DOHH2 (cell line): ENCODE measurements at regions not wholly inside any gene's neighbourhood (a gene's known extent, or its start where the extent isn't known, plus 50 kb on each side); places are given as distances from the start of the nearest gene placed in this dataset.

Experiments used
- H3F3A ChIP-seq: fragments of 200-600 bp; sonication (generic), shearing (Covaris generic); 2 replicates; pipeline ENCODE4 v1.6.0; 2016; ENCODE audit warnings: antibody characterized with exemption, mild to moderate bottlenecking; ENCODE audit not compliant: control insufficient read depth, insufficient read depth
- H3K27ac ChIP-seq: fragments of 200-600 bp; sonication (generic); 2 replicates; pipeline ENCODE4 v1.5.1; 2014; ENCODE audit warnings: low read depth, mild to moderate bottlenecking, low read length, moderate library complexity
- H3K27me3 ChIP-seq: fragments of 200-600 bp; sonication (generic); 2 replicates; pipeline ENCODE4 v1.6.1; 2014; ENCODE audit warnings: mild to moderate bottlenecking, low read length, mixed read lengths; ENCODE audit not compliant: control insufficient read depth
- H3K36me3 ChIP-seq: fragments of 200-600 bp; sonication (generic); 2 replicates; pipeline ENCODE4 v1.6.1; 2014; ENCODE audit warnings: mild to moderate bottlenecking, low read length, moderate library complexity, mixed read lengths; ENCODE audit not compliant: control insufficient read depth
- H3K4me1 ChIP-seq: fragments of 200-600 bp; sonication (generic); 2 replicates; pipeline ENCODE4 v1.6.1; 2014; ENCODE audit warnings: mild to moderate bottlenecking, low read length, mixed read lengths; ENCODE audit not compliant: control insufficient read depth
- H3K4me2 ChIP-seq: fragments of 200-600 bp; sonication (generic); 2 replicates; pipeline ENCODE4 v1.6.0; 2014; ENCODE audit warnings: mild to moderate bottlenecking, low read length, moderate library complexity
- H3K4me3 ChIP-seq: fragments of 200-600 bp; sonication (generic); 2 replicates; pipeline ENCODE4 v1.5.1; 2014; ENCODE audit warnings: mild to moderate bottlenecking, low read length, mixed read lengths
- H3K79me2 ChIP-seq: fragments of 200-600 bp; sonication (generic); 2 replicates; pipeline ENCODE4 v1.6.1; 2014; ENCODE audit warnings: mild to moderate bottlenecking, low read length, mixed read lengths; ENCODE audit not compliant: control insufficient read depth
- H3K9me2 ChIP-seq: fragments of 200-600 bp; sonication (generic); replicated peaks from 2 replicates; pipeline ENCODE4 v1.6.1; 2014; ENCODE audit warnings: mild to moderate bottlenecking, low read length, mixed read lengths; ENCODE audit not compliant: control insufficient read depth
- H3K9me3 ChIP-seq: fragments of 200-600 bp; sonication (generic); 2 replicates; pipeline ENCODE4 v1.6.1; 2014; ENCODE audit warnings: antibody characterized with exemption, low read length, mixed read lengths; ENCODE audit not compliant: control insufficient read depth, insufficient read depth
- H4K20me1 ChIP-seq: fragments of 200-600 bp; sonication (generic); 2 replicates; pipeline ENCODE4 v1.6.0; 2014; ENCODE audit warnings: low read depth, mild to moderate bottlenecking, antibody characterized with exemption, low read length, moderate library complexity; ENCODE audit not compliant: control insufficient read depth, insufficient read depth
- EZH2phosphoT487 ChIP-seq: fragments of 200-600 bp; sonication (generic); IDR thresholded peaks from 2 replicates; pipeline ENCODE4 v1.6.1; 2017; ENCODE audit warnings: borderline replicate concordance, mild to moderate bottlenecking, antibody characterized with exemption, low read length, moderate library complexity, mixed read lengths
- TF ChIP-seq, protein P1 (sequence below): fragments of 200-600 bp; sonication (generic); IDR thresholded peaks from one replicate; pipeline ENCODE4 v1.5.1; 2014; ENCODE audit warnings: antibody characterized with exemption, mild to moderate bottlenecking, low read depth, low read length; ENCODE audit not compliant: poor library complexity, severe bottlenecking

DNA sequence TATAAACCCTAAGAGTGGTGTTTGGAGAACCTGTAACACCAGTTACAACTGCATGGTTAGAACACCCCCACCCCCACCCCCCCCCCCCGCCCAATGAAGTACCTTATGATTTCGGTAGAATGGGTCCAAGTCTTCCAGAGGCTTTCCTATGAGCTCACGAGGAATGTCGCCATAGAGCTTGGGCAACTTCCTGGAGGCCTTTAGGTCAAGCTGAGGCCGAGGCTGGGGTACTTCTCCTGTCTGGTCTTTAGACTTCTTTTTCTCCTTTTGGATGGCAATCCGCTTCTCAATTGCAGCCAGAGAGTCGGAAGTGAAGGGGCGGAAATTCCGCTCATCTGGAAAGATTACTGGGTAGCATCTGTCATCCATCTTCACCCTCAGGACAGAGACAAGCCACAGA, 101.8 kb downstream of the SCN11A start:
- TF ChIP-seq, protein P1, sequence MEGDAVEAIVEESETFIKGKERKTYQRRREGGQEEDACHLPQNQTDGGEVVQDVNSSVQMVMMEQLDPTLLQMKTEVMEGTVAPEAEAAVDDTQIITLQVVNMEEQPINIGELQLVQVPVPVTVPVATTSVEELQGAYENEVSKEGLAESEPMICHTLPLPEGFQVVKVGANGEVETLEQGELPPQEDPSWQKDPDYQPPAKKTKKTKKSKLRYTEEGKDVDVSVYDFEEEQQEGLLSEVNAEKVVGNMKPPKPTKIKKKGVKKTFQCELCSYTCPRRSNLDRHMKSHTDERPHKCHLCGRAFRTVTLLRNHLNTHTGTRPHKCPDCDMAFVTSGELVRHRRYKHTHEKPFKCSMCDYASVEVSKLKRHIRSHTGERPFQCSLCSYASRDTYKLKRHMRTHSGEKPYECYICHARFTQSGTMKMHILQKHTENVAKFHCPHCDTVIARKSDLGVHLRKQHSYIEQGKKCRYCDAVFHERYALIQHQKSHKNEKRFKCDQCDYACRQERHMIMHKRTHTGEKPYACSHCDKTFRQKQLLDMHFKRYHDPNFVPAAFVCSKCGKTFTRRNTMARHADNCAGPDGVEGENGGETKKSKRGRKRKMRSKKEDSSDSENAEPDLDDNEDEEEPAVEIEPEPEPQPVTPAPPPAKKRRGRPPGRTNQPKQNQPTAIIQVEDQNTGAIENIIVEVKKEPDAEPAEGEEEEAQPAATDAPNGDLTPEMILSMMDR, result no peak
- TF ChIP-seq EZH2phosphoT487, result no peak
- H3K79me2 ChIP-seq, result no peaks in the 10 kb centered on the region

DNA sequence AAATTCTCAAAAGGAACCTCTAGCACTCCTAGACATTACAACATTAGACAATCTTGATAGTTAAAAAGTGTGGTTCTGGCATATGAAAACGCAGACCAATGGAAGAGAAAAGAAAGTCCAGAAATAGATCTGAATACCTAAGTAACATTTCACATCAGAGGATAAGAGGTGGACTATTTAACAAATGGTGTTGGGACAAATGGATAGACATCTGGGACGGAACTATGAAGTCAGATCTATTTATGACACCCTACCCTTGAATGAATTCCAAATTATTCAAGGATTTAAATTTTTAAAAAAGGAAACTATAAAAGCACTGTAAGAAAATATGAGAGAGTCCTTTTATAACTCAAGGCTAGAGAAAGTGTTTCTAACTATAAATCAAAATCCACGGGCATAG, 111.3 kb downstream of the SCN11A start:
- Histone ChIP-seq H3K9me3 (no peaks in the 10 kb centered on the region), H3K36me3 (no peaks in the 10 kb centered on the region), H3K79me2 (no peaks in the 10 kb centered on the region), H3K9me2 (no peaks in the 10 kb centered on the region), H3F3A (no peaks in the 10 kb centered on the region), H4K20me1 (no peaks in the 10 kb centered on the region), H3K4me3 (no peak overlapping the region), H3K27me3 (no peaks in the 10 kb centered on the region), H3K4me1 (no peaks in the 10 kb centered on the region), H3K27ac (no peak overlapping the region), H3K4me2 (no peak overlapping the region)
- TF ChIP-seq, protein P1, result no peak
- TF ChIP-seq EZH2phosphoT487, result no peak

More for the DNA sequence above, 101.8 kb downstream of the SCN11A start:
- Histone ChIP-seq H3K9me3 (no peaks in the 10 kb centered on the region), H4K20me1 (no peaks in the 10 kb centered on the region), H3K4me3 (no peak overlapping the region), H3F3A (no peaks in the 10 kb centered on the region), H3K9me2 (no peaks in the 10 kb centered on the region), H3K27me3 (peaks cover 3% of the 10 kb centered on the region; the same call in 1 of the 2 replicates), H3K27ac (no peak overlapping the region), H3K36me3 (no peaks in the 10 kb centered on the region), H3K4me1 (no peaks in the 10 kb centered on the region), H3K4me2 (no peak overlapping the region)

DNA sequence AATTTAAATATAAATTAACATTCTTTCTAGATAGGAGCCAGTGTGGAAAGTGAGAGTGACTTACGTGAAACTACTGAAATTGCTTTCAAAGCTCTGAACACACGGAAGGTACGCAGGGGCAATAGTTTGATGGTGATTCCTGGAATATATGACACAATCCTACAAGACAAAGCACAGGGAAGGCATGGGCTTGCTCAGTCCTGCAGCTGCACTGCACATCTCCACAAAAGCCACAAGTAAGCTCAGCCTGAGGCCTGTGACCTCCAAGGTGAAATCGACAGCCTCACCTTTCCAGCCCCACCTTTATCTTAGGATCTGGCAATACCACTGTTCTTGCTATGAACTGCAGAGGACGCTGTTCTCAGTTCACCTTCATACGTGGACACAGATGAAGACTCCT, 109.3 kb upstream of the SCN10A start:
- Histone ChIP-seq H3K36me3 (no peaks in the 10 kb centered on the region), H3K9me3 (no peaks in the 10 kb centered on the region), H4K20me1 (no peaks in the 10 kb centered on the region), H3K79me2 (no peaks in the 10 kb centered on the region), H3K9me2 (no peaks in the 10 kb centered on the region), H3F3A (no peaks in the 10 kb centered on the region), H3K27me3 (no peaks in the 10 kb centered on the region), H3K4me2 (no peak overlapping the region), H3K4me1 (no peaks in the 10 kb centered on the region), H3K4me3 (no peak overlapping the region), H3K27ac (no peak overlapping the region)
- TF ChIP-seq, protein P1, result no peak
- TF ChIP-seq EZH2phosphoT487, result no peak

DNA sequence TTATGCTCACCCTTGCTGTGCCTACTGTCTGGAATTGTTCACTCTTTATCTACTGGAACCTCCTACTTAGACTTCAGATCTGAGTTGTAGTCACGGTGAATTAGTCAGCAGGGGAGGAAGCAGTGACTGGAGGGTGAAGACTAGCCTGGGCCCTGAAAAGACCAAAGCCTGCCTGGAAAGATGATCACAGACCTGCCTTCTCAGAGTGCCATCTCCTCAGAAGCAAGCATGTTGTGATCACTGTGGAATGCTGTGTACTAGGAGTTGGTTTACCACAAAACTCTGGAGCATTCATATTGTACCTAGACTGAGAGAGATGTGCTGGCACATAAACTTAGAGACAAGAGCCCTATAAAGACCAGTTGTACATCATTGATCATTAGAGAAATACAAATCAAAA, 100.7 kb upstream of the SCN10A start:
- Histone ChIP-seq H3F3A (no peaks in the 10 kb centered on the region), H3K9me3 (no peaks in the 10 kb centered on the region), H3K36me3 (no peaks in the 10 kb centered on the region), H3K27me3 (no peaks in the 10 kb centered on the region), H3K4me1 (no peaks in the 10 kb centered on the region), H3K4me3 (no peak overlapping the region), H3K4me2 (no peak overlapping the region), H3K9me2 (no peaks in the 10 kb centered on the region), H3K27ac (no peak overlapping the region), H4K20me1 (no peaks in the 10 kb centered on the region), H3K79me2 (no peaks in the 10 kb centered on the region)
- no peak for TF ChIP-seq EZH2phosphoT487
- TF ChIP-seq, protein P1, result no peak
